ENCODE measurements at regions not wholly inside any gene's neighbourhood (a gene's known extent, or its start where the extent isn't known, plus 50 kb on each side); places are given as distances from the start of the nearest gene placed in this dataset.

- no peak for TF ChIP-seq GLIS3 (CRISPR knock-in tag; IDR thresholded peaks at IDR 0.05)
- no peak for TF ChIP-seq ZNF8 (CRISPR knock-in tag; IDR thresholded peaks at IDR 0.05)
- no peak for TF ChIP-seq SNAI2 (CRISPR knock-in tag; IDR thresholded peaks at IDR 0.05)
- ATAC-seq = no peak
Observed at GRCh38 chr2:238548902-238549462, 122.3 kb downstream of the ASB1 start.

- TF ChIP-seq TOX (CRISPR knock-in tag; IDR thresholded peaks at IDR 0.05; ENCODE audit: borderline replicate concordance) (no peak), ZFP30 (CRISPR knock-in tag; IDR thresholded peaks at IDR 0.05) (no peak), CSDC2 (CRISPR knock-in tag; IDR thresholded peaks at IDR 0.05) (no peak), PPARA (CRISPR knock-in tag; IDR thresholded peaks at IDR 0.05; ENCODE audit: borderline replicate concordance) (no peak), ZFP3 (CRISPR knock-in tag; IDR thresholded peaks at IDR 0.05) (no peak), ZNF8 (CRISPR knock-in tag; IDR thresholded peaks at IDR 0.05) (no peak), ZNF70 (CRISPR knock-in tag; IDR thresholded peaks at IDR 0.05) (no peak), ISL1 (CRISPR knock-in tag; IDR thresholded peaks at IDR 0.05) (no peak)
- ATAC-seq = no peak
Observed at GRCh38 chr2:238549866-238550265, 123.1 kb downstream of the ASB1 start.

GRCh38 chr2:238551091-238551490 is 124.4 kb downstream of the ASB1 start:
- TF ChIP-seq TSHZ2 (CRISPR knock-in tag; IDR thresholded peaks at IDR 0.05) (no peak), TCF4 (CRISPR knock-in tag; IDR thresholded peaks at IDR 0.05; ENCODE audit: borderline replicate concordance) (no peak), PATZ1 (CRISPR knock-in tag; IDR thresholded peaks at IDR 0.05; ENCODE audit: borderline replicate concordance) (no peak), ZC3H10 (CRISPR knock-in tag; IDR thresholded peaks at IDR 0.05) (no peak), BACH2 (CRISPR knock-in tag; IDR thresholded peaks at IDR 0.05; ENCODE audit: borderline replicate concordance) (no peak), RARB (CRISPR knock-in tag; IDR thresholded peaks at IDR 0.05) (no peak), ZNF70 (CRISPR knock-in tag; IDR thresholded peaks at IDR 0.05) (no peak), GLIS3 (CRISPR knock-in tag; IDR thresholded peaks at IDR 0.05) (no peak), CSRNP3 (CRISPR knock-in tag; IDR thresholded peaks at IDR 0.05) (no peak), CSDC2 (CRISPR knock-in tag; IDR thresholded peaks at IDR 0.05) (no peak), OSR1 (CRISPR knock-in tag; IDR thresholded peaks at IDR 0.05) (no peak), ISL1 (CRISPR knock-in tag; IDR thresholded peaks at IDR 0.05) (no peak), POU6F1 (CRISPR knock-in tag; IDR thresholded peaks at IDR 0.05; ENCODE audit: borderline replicate concordance, low read depth) (no peak)
- no peak for ATAC-seq

GRCh38 chr2:238552226-238552625 is 125.5 kb downstream of the ASB1 start:
- no peak for TF ChIP-seq CSRNP3 (CRISPR knock-in tag; IDR thresholded peaks at IDR 0.05)
- TF ChIP-seq PPARA (CRISPR knock-in tag; IDR thresholded peaks at IDR 0.05; ENCODE audit: borderline replicate concordance) = no peak
- no peak for TF ChIP-seq ZNF70 (CRISPR knock-in tag; IDR thresholded peaks at IDR 0.05)
- TF ChIP-seq OSR1 (CRISPR knock-in tag; IDR thresholded peaks at IDR 0.05) = no peak
- TF ChIP-seq ARNTL (CRISPR knock-in tag; IDR thresholded peaks at IDR 0.05; ENCODE audit: borderline replicate concordance, low read depth) = no peak
- no peak for TF ChIP-seq POU6F1 (CRISPR knock-in tag; IDR thresholded peaks at IDR 0.05; ENCODE audit: borderline replicate concordance, low read depth)
- no peak for TF ChIP-seq ZFP30 (CRISPR knock-in tag; IDR thresholded peaks at IDR 0.05)
- TF ChIP-seq ZNF8 (CRISPR knock-in tag; IDR thresholded peaks at IDR 0.05) = no peak
- ATAC-seq = no peak
